Activated CD8-positive, alpha-beta memory T cell treated with anti-CD3 and anti-CD28 coated beads, Interleukin-2, amount 50 U/mL, for 24 hours (primary cell): ENCODE measurements at regions not wholly inside any gene's neighbourhood (a gene's known extent, or its start where the extent isn't known, plus 50 kb on each side); places are given as distances from the start of the nearest gene placed in this dataset.
"Not testable (repeated sequence)": the region's sequence is repeated elsewhere in the genome, so short reads cannot be mapped to it uniquely, and the experiment has no call there.

ENCODE experiments used
- DNase-seq: peaks from one replicate; pipeline ENCODE4 v3.0.0-alpha.2; 2020; ENCODE audit errors: extremely low read depth

DNA sequence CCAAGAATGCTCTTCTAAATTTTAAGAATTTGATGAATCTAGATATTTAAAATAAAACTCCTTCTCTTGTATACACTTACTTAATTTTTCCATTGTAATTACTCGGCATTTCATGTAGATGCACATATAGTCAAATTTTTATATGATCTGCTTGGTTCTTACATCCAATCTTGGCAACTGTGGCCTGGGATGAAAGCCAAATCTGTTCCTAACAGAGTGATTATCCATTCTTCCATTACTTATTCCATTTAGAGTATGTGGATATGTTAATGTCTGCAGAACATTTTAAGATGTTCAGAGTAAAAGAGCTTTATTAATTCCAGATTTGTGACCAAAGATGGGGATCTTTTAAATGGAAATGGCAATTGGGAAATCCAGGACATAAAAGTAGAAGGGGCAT, 144.1 kb upstream of the PDE7B start:
- DNase-seq: no peak

- no peak for DNase-seq
Observed at GRCh38 chr6:135710042-135710441, 141.5 kb upstream of the PDE7B start.

DNA sequence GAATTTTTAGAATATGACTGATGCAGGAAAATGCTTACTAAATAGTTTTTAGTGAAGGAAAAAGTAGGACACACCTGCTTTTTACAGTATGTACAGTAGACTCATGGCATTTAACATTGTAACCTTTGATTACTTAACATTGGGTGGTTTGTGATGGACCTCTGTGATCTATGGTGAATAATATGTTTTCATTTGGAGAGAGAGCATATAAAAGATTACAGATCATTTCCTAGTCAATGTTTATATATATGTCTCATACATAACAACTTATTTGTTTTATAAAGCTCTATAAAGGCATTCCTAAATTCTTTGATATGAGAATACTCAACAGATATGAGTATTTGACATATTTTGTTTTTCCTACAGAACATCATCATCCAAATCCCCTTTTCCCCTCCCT, 129.3 kb upstream of the PDE7B start:
- DNase-seq: no peak

GRCh38 chr6:135722679-135723078, 128.8 kb upstream of the PDE7B start:
- DNase-seq: no peak

- no peak for DNase-seq
Observed at GRCh38 chr6:135728589-135728988, 122.9 kb upstream of the PDE7B start.

DNA sequence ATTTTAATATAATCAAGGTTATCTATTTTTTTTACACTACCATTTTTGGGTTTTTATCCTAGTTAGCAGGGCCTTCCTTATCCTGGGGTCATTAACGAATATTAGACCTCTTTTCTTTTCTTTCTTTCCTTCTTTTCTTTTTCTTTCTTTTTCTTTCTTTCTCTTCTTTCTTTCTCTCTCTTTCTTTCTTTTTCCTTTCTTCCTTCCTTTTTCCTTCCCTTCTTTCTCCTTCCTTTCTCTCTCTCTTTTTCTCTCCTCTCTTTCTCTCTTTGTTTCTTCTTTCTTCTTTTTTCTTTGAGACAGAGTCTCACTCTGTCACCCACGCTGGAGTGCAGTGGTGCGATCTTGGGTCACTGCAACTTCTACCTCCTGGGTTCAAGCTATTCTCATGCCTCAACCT, 120.4 kb upstream of the PDE7B start:
- DNase-seq: no peak

DNA sequence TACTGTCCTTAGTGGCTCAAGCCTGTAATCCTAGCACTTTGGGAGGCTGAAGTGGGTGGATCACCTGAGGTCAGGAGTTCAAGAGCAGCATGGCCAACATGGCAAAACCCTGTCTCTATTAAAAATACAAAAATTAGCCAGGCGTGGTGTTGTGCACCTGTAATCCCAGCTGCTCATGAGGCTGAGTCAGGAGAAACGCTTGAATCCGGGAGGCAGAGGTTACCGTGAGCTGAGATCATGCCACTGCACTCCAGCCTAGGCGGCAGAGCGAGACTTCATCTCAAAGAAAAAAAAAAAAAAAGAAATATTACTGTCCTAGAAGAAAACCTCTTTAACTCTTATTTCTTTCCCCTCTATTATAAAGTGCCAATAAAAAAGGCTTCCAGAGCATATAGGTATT, 115.2 kb upstream of the PDE7B start:
- not testable (repeated sequence) for DNase-seq

GRCh38 chr6:135738636-135739035, 112.9 kb upstream of the PDE7B start:
- DNase-seq: no peak

DNA sequence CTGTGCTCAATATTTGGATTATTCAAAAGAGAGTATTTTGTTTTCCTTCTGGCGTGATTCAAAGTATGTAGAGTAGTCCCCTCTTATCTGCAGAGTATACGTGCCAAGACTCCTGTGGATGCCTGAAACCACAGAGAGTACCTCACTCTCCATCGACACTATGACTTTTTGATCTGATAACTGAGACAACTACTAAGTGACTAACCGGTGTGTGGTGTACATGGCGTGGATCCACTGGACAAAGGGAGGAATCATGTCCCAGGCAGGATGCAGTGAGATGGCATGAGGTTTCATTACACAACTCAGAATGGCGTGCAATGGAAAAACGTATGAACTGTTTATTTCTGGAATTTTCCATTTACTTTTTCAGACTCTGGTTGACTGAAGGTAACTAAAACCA, 112.2 kb upstream of the PDE7B start:
- no peak for DNase-seq

DNA sequence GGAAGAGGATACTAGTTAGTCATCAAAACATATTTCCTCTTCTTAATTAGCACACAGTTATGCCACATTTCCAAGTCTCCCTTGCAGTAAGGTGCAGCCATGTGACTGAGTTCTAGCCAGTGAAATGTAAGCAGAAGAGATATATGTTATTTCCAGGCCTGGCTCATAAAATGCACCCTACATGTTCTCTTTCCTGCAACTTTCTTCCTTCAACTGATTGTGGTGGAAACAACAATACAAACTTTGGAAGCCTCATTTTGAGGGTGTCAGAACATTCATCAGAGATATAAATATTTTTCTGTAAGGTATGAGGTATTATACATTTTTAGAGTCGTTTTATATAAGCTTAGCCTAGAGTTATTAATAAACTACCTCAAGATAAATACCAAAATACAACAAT, 110.9 kb upstream of the PDE7B start:
- no peak for DNase-seq

- DNase-seq: no peak
Observed at GRCh38 chr6:135743476-135743875, 108.0 kb upstream of the PDE7B start.

DNA sequence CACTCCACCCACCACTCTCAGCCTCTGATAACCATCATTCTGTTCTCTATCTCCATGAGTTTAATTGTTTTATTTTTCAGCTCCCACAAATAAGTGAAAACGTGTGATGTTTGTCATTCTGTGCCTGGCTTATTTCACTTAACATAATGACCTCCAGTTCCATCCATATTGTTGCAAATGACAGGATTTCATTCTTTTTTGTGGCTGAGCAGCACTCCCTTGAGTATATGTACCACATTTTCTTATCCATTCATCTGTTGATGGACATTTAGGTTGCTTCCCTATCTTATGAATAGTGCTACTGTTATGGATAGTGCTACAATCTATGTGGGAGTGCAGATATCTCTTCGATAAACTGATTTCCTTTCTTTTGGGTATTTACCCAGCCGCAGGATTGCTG, 103.3 kb upstream of the PDE7B start:
- no peak for DNase-seq

- no peak for DNase-seq
Observed at GRCh38 chr6:135750081-135750480, 101.4 kb upstream of the PDE7B start.

GRCh38 chr6:135753196-135753595, 98.3 kb upstream of the PDE7B start:
- no peak for DNase-seq

GRCh38 chr6:135759831-135760230, 91.7 kb upstream of the PDE7B start:
- no peak for DNase-seq

GRCh38 chr6:135774006-135774405, 77.5 kb upstream of the PDE7B start:
- DNase-seq: no peak

GRCh38 chr6:135779213-135779612, 72.3 kb upstream of the PDE7B start:
- no peak for DNase-seq

DNA sequence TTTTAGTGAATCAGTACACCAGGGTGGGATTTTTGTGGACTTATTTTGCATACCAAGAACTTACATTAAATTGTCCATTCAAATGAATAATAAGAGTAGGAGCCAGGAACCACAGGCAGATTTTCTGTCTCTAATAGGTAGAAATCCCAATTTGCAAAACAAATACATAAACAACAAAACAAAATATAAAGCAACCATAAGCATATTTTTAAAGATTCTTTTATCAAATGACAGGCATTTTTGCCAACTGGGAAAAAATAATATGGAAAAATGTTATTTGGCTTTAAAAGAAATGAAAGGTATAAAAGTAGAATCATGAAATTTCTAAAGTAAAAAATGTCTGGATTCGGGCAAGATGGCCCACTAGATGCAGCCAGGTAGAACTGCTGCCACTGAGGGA, 71.2 kb upstream of the PDE7B start:
- DNase-seq: no peak

- no peak for DNase-seq
Observed at GRCh38 chr6:135782546-135782945, 69.0 kb upstream of the PDE7B start.

- no peak for DNase-seq
Observed at GRCh38 chr6:135784507-135784906, 67.0 kb upstream of the PDE7B start.

DNA sequence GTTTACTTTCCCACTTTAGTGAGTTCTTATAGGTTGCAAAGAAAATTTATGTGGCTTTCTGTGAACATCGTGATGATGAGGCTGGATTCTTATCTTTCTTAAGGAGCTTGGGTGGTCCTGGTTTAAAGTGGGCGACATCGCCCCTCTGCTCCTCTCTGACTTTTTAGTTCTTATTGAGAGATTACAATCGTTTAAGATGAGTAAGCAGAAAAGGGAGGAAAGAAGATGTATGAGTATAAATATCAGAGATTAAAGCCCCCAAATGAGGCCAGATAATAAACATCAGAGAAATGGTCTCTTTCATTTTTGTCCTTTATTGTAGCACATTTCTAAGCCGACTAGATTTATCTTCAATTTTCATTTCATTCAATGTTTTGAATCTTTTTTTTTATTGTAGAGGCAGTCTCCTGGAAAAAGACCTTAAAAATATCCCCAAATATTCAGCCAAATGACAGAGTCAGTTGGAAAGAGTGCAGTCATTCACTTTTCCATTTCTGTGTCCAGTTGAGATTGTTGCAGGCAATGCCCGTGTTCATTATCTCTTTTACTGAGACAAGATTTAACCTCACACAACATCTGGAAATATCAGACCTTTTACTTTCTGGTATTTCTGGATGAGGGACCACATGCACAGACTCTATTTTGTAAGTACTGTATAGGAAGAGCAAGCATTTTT, 62.0 kb upstream of the PDE7B start:
- DNase-seq: no peak

DNA sequence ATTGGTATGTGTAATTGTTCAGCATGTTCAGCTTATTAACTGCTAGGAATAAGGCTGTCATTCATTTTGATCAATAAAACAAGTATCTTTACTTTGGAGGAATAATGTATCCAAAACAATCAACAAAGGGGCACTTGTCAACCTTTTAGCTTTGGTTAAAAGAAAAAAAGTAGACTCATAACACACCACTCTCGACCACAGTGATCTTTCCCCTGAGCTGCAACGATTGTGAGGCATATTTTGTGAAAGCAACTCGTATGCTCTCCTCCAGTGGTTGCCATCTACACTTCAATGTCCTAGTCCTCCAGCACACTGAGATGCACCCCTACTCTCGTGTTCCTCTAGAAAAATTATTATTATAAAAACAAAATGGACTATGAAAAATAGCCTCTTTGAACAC, 60.1 kb upstream of the PDE7B start:
- no peak for DNase-seq

DNA sequence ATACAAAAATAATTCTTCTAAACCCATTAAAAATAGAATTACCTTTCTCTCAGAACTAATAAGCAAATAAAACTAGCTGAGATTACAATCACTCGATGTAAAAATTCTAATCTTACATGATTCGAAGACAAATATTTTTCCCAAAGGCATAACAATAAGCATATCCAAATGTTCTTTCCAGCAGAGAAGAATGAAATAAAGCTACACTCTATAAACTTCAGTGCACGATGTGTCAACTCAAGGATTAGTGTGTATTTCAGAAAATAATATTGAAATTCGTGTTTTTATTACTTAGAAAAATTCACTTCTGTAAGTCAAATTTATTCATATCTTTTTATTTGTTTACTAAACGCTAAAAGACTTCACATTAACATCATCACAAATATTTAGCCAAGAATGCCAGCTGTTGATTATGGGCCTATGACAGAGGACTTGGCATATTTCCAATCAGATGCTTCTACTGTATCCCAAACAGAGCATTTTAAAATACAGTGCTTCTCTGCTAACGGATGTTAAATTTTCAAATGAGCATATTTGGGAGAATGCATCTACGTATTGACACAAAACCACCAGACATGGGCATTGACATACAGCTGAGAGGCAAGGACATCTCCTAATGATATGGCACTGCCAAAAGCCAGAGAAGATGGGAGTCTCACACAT, 54.7 kb upstream of the PDE7B start:
- DNase-seq: no peak

DNA sequence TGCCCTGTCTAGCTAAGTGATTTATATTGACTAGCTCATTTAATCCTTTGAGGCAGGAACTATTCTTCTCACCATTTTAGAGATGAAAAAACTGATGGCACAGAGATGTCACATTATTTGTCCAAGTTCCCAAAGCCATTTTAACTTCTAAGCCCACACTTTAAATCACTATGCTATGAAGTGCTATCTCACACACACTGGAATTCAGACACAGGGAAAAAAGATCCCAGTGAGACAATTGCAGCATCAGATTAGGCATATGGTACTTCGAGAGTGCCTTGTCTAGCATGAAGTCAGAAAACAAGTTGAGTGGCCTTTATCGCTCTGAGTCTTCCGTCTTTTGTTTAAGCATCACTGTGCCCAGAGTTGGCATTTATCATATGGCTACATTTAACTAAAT, 54.1 kb upstream of the PDE7B start:
- DNase-seq: no peak
